ENCODE measurements at regions not wholly inside any gene's neighbourhood (a gene's known extent, or its start where the extent isn't known, plus 50 kb on each side); places are given as distances from the start of the nearest gene placed in this dataset.
A peak's percentile ranks its signal among the peaks of the same experiment; 100 is the strongest.

DNA sequence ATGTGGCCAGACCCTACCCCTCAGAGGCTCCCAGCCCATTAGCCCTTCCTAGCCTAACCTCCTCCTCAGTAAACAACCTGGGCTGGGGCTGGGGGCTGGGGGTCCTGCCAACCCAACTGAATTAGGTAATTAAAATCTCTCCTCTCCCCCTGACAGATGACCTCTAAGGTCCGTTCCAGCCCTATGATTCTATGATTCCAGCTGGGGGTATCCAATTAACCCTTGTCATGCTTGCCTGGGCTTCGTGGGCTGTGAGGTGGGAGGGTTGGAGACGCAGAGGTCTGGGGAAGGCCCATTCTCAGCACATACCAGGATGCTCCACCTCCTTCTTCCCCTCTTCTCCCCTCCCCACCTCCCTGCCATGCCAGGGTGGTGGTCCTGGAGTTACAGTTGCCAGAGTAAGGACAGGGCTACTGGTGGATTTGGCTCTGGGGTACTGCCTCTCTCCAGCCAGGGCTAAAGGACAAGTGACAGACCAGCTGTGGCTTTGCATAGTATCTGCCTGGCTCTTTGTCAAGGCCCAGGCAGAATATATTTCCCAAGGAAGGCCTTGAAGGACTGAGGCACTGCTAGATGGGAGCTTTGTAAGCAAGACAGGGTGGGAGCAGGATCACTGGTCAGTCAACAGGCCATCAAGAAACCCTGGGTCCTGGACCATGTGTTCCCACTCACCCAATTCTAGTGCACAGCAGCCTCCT is 82.1 kb downstream of the EFNB1 start:
- H3K27me3 Mint-ChIP-seq = peaks cover 6% of the 10 kb centered on the region
- DNase-seq (no peak), ATAC-seq (no peak)
- CTCF ChIA-PET = no interaction called here
- no peak overlapping the region for H3K4me3 Mint-ChIP-seq
- no peak overlapping the region for H3K27ac Mint-ChIP-seq
- no peaks in the 10 kb centered on the region for H3K9me3 Mint-ChIP-seq (ENCODE audit: low read depth)
- peaks cover 7% of the 10 kb centered on the region for H3K4me1 Mint-ChIP-seq
- no peaks in the 10 kb centered on the region for H3K36me3 Mint-ChIP-seq

GRCh38 chrX:68909945-68910344 is 81.1 kb downstream of the EFNB1 start:
- DNase-seq (no peak), ATAC-seq (no peak)
- CTCF ChIA-PET = no interaction called here
- Mint-ChIP-seq H3K36me3 (no peaks in the 10 kb centered on the region), H3K4me1 (no peaks in the 10 kb centered on the region), H3K27ac (no peak overlapping the region), H3K9me3 (ENCODE audit: low read depth) (no peaks in the 10 kb centered on the region), H3K27me3 (peaks cover 6% of the 10 kb centered on the region), H3K4me3 (no peak overlapping the region)

DNA sequence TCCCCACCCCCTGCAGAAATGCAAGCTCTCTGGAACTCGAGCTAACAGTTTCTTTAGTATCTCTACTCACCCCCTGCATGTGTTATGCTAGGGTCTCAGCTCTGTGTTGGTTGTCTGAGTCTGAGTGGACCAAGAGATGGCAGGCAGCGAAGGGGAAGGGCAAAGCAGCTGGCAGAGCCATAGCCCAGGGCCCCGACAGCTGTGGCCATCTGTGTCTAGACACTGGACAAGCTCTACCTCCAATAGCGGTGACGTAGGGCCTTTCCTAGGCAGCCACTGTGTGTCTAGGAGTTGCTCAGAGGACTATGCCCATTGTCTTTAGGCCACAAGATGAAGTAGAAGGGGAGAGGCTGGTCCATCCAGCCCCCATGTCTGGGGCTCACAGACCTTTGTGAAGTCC is 79.2 kb downstream of the EFNB1 start:
- no peak for DNase-seq
- Mint-ChIP-seq H3K9me3 (ENCODE audit: low read depth) (no peaks in the 10 kb centered on the region), H3K4me1 (no peaks in the 10 kb centered on the region), H3K4me3 (no peak overlapping the region), H3K27ac (no peak overlapping the region), H3K36me3 (no peaks in the 10 kb centered on the region), H3K27me3 (peaks cover 6% of the 10 kb centered on the region)
- CTCF ChIA-PET = no interaction called here
- no peak for ATAC-seq

- Mint-ChIP-seq H3K27ac (no peak overlapping the region), H3K4me1 (no peaks in the 10 kb centered on the region), H3K36me3 (no peaks in the 10 kb centered on the region), H3K4me3 (no peak overlapping the region), H3K27me3 (no peaks in the 10 kb centered on the region), H3K9me3 (ENCODE audit: low read depth) (no peaks in the 10 kb centered on the region)
- CTCF ChIA-PET = no interaction called here
- DNase-seq (no peak), ATAC-seq (no peak)
Observed at GRCh38 chrX:68902706-68903504, 74.1 kb downstream of the EFNB1 start.

DNA sequence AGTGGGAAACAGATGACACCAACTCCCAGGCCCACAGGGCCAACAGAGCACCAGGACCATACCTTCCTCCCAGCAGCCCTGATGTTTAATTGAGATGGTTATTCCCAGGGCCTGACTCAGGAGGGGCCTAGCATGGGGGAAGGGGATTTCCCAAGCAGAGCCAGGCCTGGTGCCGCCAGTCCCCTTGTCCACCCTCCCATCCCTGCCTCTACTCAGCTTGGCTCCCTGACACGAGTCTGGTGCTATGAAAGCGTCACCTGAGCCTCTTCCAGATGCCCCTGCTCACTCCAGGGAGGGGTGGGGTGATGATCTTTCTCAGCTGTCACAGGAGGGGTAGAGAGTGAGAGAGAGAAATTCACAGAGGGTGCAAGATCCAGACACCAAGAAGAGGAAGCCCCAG is 72.7 kb downstream of the EFNB1 start:
- ATAC-seq (no peak), DNase-seq (no peak)
- Mint-ChIP-seq H3K36me3 (no peaks in the 10 kb centered on the region), H3K27me3 (no peaks in the 10 kb centered on the region), H3K4me1 (no peaks in the 10 kb centered on the region), H3K9me3 (ENCODE audit: low read depth) (no peaks in the 10 kb centered on the region), H3K4me3 (no peak overlapping the region), H3K27ac (no peak overlapping the region)
- CTCF ChIA-PET = no interaction called here

DNA sequence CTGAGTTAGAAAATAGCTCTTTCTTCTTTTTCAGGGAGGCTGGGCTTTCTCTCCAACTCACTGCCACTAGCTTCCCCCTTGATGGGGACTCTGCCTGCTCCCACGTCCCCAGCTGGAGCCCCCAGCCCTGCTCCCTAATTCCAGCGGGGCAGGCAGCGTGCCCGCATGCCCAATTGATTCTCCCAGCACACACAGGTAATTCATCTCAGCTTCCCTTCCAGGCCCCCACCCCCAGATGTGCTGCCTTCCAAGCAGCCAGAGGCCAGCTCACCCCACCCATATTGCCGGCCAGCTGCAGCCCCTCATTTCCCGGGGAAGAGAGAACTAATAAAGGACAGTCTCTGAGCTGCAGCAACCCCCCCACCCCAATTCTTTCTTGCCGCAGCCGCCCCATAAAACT is 69.8 kb downstream of the EFNB1 start:
- ATAC-seq = no peak
- CTCF ChIA-PET = no interaction called here
- no peak overlapping the region for H3K4me3 Mint-ChIP-seq
- DNase-seq = no peak
- H3K27me3 Mint-ChIP-seq = no peaks in the 10 kb centered on the region
- no peaks in the 10 kb centered on the region for H3K9me3 Mint-ChIP-seq (ENCODE audit: low read depth)
- H3K27ac Mint-ChIP-seq = no peak overlapping the region
- H3K36me3 Mint-ChIP-seq = no peaks in the 10 kb centered on the region
- no peaks in the 10 kb centered on the region for H3K4me1 Mint-ChIP-seq

DNA sequence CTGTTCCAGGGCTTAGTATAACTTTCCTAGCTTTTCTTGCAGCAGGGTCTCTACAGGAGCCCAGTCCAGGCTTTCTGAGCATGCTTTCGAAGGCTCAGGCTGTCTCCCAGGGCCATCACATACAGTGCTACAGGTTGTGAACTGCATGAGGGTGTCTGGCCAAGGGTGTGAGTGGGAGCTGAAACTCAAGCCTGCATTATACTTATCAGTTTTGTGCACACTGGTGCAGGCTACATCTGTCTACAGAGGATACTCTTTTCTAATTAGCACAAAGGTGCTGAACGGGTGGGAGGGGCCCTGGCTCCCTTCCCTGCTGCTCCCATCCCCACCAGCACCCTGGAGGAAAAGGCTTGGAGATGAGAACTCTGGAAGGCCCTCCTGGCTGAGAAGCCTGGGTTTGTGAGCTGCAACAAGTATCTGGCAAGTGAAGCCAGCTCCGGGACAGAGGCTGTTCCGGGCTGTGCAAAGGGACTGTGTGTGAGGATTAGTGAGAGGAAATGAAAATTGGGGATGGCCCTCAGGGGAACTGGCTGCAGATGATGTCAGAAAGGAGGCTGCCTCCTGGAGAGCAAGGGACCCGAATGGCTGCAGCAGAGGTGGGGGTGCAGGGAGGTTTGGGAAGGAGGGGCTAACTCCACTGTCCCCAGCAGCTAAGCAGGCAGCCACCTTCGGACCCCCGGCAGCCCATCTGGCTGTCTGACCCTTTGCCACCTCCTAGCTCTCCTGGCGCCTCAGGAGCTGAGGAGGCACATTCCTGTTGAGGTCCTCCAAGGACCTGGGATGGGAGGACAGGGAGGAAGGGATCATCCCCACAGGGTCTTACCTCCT is 68.5 kb downstream of the EFNB1 start:
- no peak for ATAC-seq
- no peak overlapping the region for H3K27ac Mint-ChIP-seq
- no peaks in the 10 kb centered on the region for H3K36me3 Mint-ChIP-seq
- DNase-seq = no peak
- CTCF ChIA-PET = no interaction called here
- H3K27me3 Mint-ChIP-seq = no peaks in the 10 kb centered on the region
- H3K9me3 Mint-ChIP-seq (ENCODE audit: low read depth) = no peaks in the 10 kb centered on the region
- no peaks in the 10 kb centered on the region for H3K4me1 Mint-ChIP-seq
- H3K4me3 Mint-ChIP-seq = no peak overlapping the region

- Mint-ChIP-seq H3K4me1 (no peaks in the 10 kb centered on the region), H3K27ac (no peak overlapping the region), H3K36me3 (no peaks in the 10 kb centered on the region), H3K4me3 (no peak overlapping the region), H3K9me3 (ENCODE audit: low read depth) (no peaks in the 10 kb centered on the region), H3K27me3 (no peaks in the 10 kb centered on the region)
- CTCF ChIA-PET = no interaction called here
- DNase-seq (no peak), ATAC-seq (no peak)
Observed at GRCh38 chrX:68896581-68896980, 67.8 kb downstream of the EFNB1 start.

DNA sequence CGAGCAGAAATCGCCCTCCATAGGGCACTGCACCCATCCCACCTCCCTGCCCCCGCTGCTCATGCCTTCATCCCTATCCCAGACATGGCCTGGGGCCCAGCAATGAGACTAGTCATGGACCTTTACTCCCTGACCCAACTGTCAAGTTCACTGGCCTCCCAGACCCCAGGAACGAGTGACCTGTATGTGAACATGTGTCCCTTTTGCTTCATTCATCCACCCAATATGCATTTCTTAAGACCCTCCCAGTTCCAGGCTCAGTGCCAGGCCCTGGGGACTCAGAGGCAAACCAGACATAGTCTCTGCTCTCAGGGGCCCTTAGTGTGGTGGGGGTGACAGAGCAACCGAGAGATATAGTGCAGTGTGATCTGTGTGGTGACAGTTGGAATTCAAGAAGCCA is 67.0 kb downstream of the EFNB1 start:
- no peaks in the 10 kb centered on the region for H3K4me1 Mint-ChIP-seq
- DNase-seq (no peak), ATAC-seq (no peak)
- no peak overlapping the region for H3K4me3 Mint-ChIP-seq
- no peak overlapping the region for H3K27ac Mint-ChIP-seq
- H3K27me3 Mint-ChIP-seq = peaks cover 1% of the 10 kb centered on the region
- CTCF ChIA-PET = no interaction called here
- H3K9me3 Mint-ChIP-seq (ENCODE audit: low read depth) = no peaks in the 10 kb centered on the region
- no peaks in the 10 kb centered on the region for H3K36me3 Mint-ChIP-seq

DNA sequence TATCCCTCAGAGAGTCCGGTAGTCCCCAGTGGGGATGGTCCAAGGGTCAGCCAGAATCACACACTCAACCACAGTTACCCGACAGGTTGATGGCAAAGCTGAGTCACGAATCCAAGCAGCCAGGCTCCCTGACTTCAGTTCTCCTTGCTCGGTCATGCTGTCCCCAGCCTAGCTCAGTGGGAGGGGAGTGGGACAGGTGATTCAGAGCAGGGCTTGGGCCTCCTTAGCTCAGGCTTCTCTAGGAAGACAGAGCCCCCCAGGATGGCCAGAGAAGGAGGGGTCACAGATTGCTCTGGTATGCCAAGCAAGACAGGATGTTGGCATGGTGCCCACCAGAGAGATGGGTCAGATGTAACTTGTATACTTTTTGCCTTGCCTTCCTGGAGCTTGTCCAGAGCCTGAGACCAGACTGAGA is 66.5 kb downstream of the EFNB1 start:
- ATAC-seq (no peak), DNase-seq (no peak)
- Mint-ChIP-seq H3K27ac (no peak overlapping the region), H3K27me3 (peaks cover 2% of the 10 kb centered on the region), H3K36me3 (no peaks in the 10 kb centered on the region), H3K4me1 (no peaks in the 10 kb centered on the region), H3K4me3 (no peak overlapping the region), H3K9me3 (ENCODE audit: low read depth) (no peaks in the 10 kb centered on the region)
- CTCF ChIA-PET = no interaction called here

GRCh38 chrX:68894513-68895340 is 65.9 kb downstream of the EFNB1 start:
- DNase-seq (peak; percentile 39), ATAC-seq (no peak)
- no peaks in the 10 kb centered on the region for H3K4me1 Mint-ChIP-seq
- no peaks in the 10 kb centered on the region for H3K9me3 Mint-ChIP-seq (ENCODE audit: low read depth)
- H3K36me3 Mint-ChIP-seq = no peaks in the 10 kb centered on the region
- H3K27ac Mint-ChIP-seq = no peak overlapping the region
- H3K4me3 Mint-ChIP-seq = no peak overlapping the region
- CTCF ChIA-PET = no interaction called here
- peaks cover 2% of the 10 kb centered on the region for H3K27me3 Mint-ChIP-seq

DNA sequence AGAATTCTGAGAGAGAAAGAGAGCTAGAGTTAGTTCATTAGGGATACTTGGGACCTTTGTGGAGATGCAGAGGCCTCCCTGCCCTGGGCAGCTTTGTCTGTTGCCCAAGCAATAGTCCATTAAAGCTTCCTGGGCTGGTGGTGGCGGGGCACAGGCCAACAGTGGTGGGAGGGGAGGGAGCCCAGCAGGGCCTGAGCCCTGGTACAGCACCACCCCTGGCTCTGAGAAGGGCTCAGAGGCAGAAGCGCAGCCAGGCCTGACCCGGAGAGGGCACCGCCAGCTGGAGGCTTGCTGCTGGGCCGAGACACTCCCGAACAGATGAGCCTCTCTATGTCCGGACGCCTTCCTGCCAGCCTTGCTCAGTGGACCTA is 65.3 kb downstream of the EFNB1 start:
- CTCF ChIA-PET = no interaction called here
- no peak for DNase-seq
- Mint-ChIP-seq H3K27ac (no peak overlapping the region), H3K4me3 (no peak overlapping the region), H3K4me1 (no peaks in the 10 kb centered on the region), H3K27me3 (peaks cover 2% of the 10 kb centered on the region), H3K9me3 (ENCODE audit: low read depth) (no peaks in the 10 kb centered on the region), H3K36me3 (no peaks in the 10 kb centered on the region)
- no peak for ATAC-seq

DNA sequence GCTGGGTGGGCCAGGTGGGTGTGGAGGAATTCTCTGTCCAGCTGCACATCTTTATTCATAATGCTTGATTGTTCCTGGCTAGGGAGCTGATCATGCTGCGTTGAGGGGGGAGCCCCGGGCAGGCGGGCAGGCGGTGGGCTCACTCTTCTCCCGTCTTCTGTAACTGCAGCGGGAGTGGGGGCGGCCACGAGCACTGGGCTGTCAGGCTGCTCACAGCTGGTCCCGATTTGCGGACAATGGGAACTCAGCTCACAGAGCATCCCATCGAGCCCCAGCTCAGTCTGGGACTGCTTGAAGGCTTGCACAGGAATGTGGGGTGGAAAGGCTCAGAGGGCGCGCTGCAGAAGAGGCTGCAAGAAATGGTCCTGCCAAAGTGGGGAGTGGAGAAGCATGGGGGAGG is 63.8 kb downstream of the EFNB1 start:
- peaks cover 2% of the 10 kb centered on the region for H3K27me3 Mint-ChIP-seq
- CTCF ChIA-PET = no interaction called here
- no peaks in the 10 kb centered on the region for H3K9me3 Mint-ChIP-seq (ENCODE audit: low read depth)
- no peak overlapping the region for H3K4me3 Mint-ChIP-seq
- ATAC-seq (no peak), DNase-seq (no peak)
- H3K36me3 Mint-ChIP-seq = no peaks in the 10 kb centered on the region
- H3K27ac Mint-ChIP-seq = no peak overlapping the region
- no peaks in the 10 kb centered on the region for H3K4me1 Mint-ChIP-seq

All from activated CD8-positive, alpha-beta memory T cell treated with anti-CD3 and anti-CD28 coated beads, Interleukin-2, amount 10 ng/mL, durations not matched to agents 7 days and 5 days (primary cell).